HG02981 (cell line): ENCODE measurements at regions not wholly inside any gene's neighbourhood (a gene's known extent, or its start where the extent isn't known, plus 50 kb on each side); places are given as distances from the start of the nearest gene placed in this dataset.
"Not testable (repeated sequence)": the region's sequence is repeated elsewhere in the genome, so short reads cannot be mapped to it uniquely, and the experiment has no call there.

Source experiments
- ATAC-seq: cut with Tn5 transposase; IDR thresholded peaks from one replicate; pipeline ENCODE4 v1.9.1; 2021; ENCODE audit warnings: mild to moderate bottlenecking, moderate library complexity; ENCODE audit not compliant: unreplicated experiment

DNA sequence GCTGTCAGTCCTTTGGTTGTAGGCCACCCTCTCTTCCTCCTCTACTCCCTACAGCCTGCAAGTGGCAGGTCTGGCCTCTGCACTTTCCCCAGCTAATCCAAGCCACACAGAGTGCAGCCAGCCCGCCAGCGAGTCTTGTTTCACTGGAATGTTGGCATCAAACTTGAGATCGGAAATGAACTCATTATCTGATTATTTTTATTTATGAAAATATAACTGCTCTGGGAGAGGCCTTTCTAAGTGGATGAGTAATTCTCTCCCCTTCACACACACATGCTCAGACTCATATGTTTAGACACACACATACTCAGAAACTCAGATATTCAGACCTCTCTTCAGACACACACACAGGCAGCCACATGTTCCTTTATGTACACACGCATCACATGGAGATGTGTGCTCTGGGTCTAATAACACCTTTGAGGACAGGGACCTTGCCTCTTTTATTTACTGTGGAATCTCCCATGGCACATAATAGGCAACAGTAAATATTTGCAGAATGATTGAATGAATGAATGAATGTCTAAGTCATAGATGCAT lies 151.3 kb downstream of the ZFP36L2 start:
- ATAC-seq = no peak

GRCh38 chr2:43074592-43075053 lies 151.8 kb downstream of the ZFP36L2 start:
- ATAC-seq = no peak

GRCh38 chr2:43074052-43074451 lies 152.4 kb downstream of the ZFP36L2 start:
- no peak for ATAC-seq

DNA sequence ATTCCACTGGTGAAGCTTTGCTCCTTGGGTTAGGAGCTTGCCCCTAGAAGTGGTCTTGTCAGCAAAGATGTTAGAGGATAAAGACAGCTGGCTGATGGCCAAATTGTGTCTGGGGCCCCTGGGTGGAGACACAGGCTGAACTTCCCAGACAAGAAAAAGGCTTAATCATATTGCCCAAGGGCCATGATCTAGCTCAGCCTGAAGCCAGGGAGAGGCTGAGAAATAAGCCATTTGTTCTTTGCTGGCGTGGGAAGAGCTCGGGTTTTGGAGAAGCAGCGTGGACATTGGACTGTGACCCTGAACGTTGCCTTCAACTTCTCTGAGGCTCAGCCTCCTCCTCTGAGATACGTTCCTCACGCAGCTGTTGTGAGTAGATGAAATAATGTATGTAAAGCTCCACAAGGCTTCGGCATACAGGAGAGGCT lies 153.0 kb downstream of the ZFP36L2 start:
- ATAC-seq = no peak

DNA sequence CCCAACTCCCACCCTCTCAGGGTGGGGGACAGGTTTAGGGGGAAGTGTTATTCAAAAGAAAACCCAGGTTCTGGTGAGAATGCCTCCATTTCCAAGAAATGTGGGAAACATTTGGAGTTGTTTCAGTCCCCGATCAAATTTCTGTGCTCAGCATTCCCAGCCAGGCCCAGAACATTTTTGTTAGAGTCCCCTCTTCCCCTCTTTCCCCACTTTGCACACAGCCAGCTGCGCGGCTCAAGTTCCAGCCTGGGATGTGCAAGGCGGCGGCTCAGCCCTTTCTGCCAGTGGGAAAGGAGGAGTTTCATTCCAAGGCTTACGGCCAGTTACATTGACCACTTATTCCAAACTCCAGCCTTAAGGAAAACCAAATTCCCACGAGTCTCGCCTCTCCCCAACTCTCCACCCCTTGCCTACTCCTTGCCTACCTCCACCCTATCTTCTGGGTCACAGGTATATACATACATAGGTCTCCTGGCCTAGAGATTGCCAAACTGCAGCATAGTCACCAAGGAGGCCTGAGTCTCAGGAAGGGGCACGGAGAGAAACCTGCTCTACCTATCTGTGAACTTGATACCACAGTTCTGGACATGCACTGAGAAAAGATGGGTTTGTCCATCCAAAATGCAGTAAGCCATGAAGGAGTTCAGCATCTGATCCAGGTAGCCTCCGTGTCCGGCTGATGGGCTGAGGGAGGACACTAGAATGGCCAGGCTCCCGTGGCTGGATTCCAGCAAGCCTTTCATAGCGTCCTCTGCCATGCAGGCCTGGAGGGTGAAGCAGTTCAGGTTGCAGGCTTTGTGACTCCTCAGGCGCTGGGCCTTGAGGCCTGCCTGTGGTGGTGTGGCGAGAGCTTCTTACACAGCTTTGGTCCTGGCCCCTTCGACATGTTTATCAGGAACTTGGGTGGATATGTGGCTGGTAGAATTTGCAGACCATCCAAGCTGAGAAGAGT lies 154.5 kb downstream of the ZFP36L2 start:
- ATAC-seq = no peak

- no peak for ATAC-seq
Observed at GRCh38 chr2:43070676-43071502, 155.5 kb downstream of the ZFP36L2 start.

- no peak for ATAC-seq
Observed at GRCh38 chr2:43070030-43070429, 156.4 kb downstream of the ZFP36L2 start.

GRCh38 chr2:43068631-43069517 lies 157.5 kb downstream of the ZFP36L2 start:
- no peak for ATAC-seq

- ATAC-seq = no peak
Observed at GRCh38 chr2:43068041-43068533, 158.3 kb downstream of the ZFP36L2 start.

GRCh38 chr2:43067254-43068040 lies 159.0 kb downstream of the ZFP36L2 start:
- ATAC-seq = no peak

- not testable (repeated sequence) for ATAC-seq
Observed at GRCh38 chr2:43066541-43067253, 159.7 kb downstream of the ZFP36L2 start.

DNA sequence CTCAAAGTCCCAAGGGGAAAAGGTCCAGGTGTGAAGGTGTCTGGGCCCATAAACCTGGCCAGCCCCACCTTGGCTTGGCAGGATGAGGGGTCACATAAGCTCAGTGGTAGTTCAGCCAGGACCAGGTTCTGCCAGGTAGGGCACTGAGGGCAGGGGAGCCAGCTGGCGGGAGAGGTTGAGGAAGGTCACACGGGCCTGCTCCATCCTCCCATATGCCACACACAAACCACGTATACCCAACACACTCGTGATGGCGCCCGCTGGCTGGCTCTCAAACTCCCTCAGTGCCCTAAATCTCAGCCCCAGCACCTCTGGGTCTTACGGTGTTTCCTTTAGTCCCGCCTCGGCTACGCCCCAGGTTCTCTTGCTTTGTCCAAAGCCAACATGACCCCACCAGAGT lies 160.5 kb downstream of the ZFP36L2 start:
- ATAC-seq = no peak

DNA sequence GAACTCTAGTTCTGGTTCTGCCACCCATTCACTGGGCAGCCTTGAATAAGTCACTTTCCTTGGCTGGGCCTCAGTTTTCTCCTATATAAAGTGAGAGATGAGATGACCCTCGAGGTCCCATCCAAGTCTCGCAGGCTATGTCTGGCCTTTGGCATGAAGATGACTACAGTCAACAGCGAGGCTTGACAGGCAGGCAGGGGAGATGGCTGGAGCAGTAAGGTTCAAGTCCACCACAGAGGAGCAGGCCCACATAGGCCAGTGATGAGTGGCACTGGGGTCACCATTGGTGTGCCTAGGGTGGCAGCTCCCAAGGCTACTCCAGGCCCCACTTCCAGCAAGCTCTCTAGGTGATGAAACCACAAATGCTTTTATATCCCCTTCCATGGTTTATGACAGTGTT lies 161.4 kb downstream of the ZFP36L2 start:
- no peak for ATAC-seq

DNA sequence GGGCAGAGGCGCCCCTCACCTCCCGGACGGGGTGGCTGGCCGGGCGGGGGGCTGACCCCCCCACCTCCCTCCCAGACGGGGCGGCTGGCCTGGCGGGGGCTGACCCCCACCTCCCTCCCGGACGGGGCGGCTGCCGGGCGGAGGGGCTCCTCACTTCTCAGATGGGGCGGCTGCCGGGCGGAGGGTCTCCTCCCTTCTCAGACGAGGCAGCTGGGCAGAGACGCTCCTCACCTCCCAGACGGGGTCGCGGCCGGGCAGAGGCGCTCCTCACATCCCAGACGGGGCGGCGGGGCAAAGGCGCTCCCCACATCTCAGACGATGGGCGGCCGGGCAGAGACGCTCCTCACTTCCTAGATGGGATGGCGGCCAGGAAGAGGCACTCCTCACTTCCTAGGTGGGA lies 163.3 kb downstream of the ZFP36L2 start:
- not testable (repeated sequence) for ATAC-seq

- no peak for ATAC-seq
Observed at GRCh38 chr2:43062058-43062457, 164.3 kb downstream of the ZFP36L2 start.

- no peak for ATAC-seq
Observed at GRCh38 chr2:43060390-43061016, 165.9 kb downstream of the ZFP36L2 start.

GRCh38 chr2:43059183-43059897 lies 167.1 kb downstream of the ZFP36L2 start:
- peak; percentile 83 for ATAC-seq

GRCh38 chr2:43058726-43059110 lies 167.7 kb downstream of the ZFP36L2 start:
- no peak for ATAC-seq
